Endothelial cell (in vitro differentiated cells): ENCODE measurements at regions not wholly inside any gene's neighbourhood (a gene's known extent, or its start where the extent isn't known, plus 50 kb on each side); places are given as distances from the start of the nearest gene placed in this dataset.
"Not testable (repeated sequence)": the region's sequence is repeated elsewhere in the genome, so short reads cannot be mapped to it uniquely, and the experiment has no call there.

ENCODE experiments used
- DNase-seq: peaks from one replicate; pipeline ENCODE4 v3.0.0; 2021; ENCODE audit warnings: low spot score
- H3K27ac Mint-ChIP-seq: one replicate; pipeline ENCODE4 v1.8.0; 2021; ENCODE audit warnings: mixed read lengths, inconsistent platforms; ENCODE audit not compliant: unreplicated experiment
- H3K27me3 Mint-ChIP-seq: one replicate; pipeline ENCODE4 v1.8.0; 2021; ENCODE audit warnings: mild to moderate bottlenecking, moderate library complexity, mixed read lengths, inconsistent platforms; ENCODE audit not compliant: unreplicated experiment
- H3K36me3 Mint-ChIP-seq: one replicate; pipeline ENCODE4 v1.8.0; 2021; ENCODE audit warnings: mild to moderate bottlenecking, low read depth, mixed read lengths, inconsistent platforms; ENCODE audit not compliant: unreplicated experiment
- H3K4me1 Mint-ChIP-seq: one replicate; pipeline ENCODE4 v1.8.0; 2021; ENCODE audit warnings: mild to moderate bottlenecking, mixed read lengths, inconsistent platforms; ENCODE audit not compliant: unreplicated experiment
- H3K4me3 Mint-ChIP-seq: one replicate; pipeline ENCODE4 v1.8.0; 2021; ENCODE audit warnings: mild to moderate bottlenecking, mixed read lengths, inconsistent platforms; ENCODE audit not compliant: unreplicated experiment
- H3K9me3 Mint-ChIP-seq: one replicate; pipeline ENCODE4 v1.8.0; 2021; ENCODE audit warnings: mixed read lengths, inconsistent platforms; ENCODE audit not compliant: unreplicated experiment
- CTCF ChIP-seq: fragments of 200-600 bp; sonication (generic); IDR thresholded peaks from one replicate; pipeline ENCODE4 v1.5.0; 2021; ENCODE audit warnings: antibody characterized with exemption; ENCODE audit not compliant: unreplicated experiment

GRCh38 chrX:6990552-6991193, 156.8 kb upstream of the STS start:
- no peaks in the 10 kb centered on the region for H3K9me3 Mint-ChIP-seq

GRCh38 chrX:6989858-6990257, 157.7 kb upstream of the STS start:
- TF ChIP-seq CTCF, result no peak
- Mint-ChIP-seq H3K36me3 (no peaks in the 10 kb centered on the region), H3K4me1 (no peaks in the 10 kb centered on the region), H3K4me3 (no peak overlapping the region), H3K27me3 (no peaks in the 10 kb centered on the region), H3K27ac (no peak overlapping the region), H3K9me3 (no peaks in the 10 kb centered on the region)
- DNase-seq, result no peak

More at GRCh38 chrX:6990552-6991193, 156.8 kb upstream of the STS start:
- TF ChIP-seq CTCF, result no peak
- no peaks in the 10 kb centered on the region for H3K4me1 Mint-ChIP-seq
- H3K27me3 Mint-ChIP-seq, result no peaks in the 10 kb centered on the region
- H3K4me3 Mint-ChIP-seq, result no peak overlapping the region
- H3K36me3 Mint-ChIP-seq, result no peaks in the 10 kb centered on the region
- no peak overlapping the region for H3K27ac Mint-ChIP-seq
- no peak for DNase-seq

GRCh38 chrX:6988694-6989093, 158.8 kb upstream of the STS start:
- DNase-seq, H3K27me3 Mint-ChIP-seq, H3K9me3 Mint-ChIP-seq, H3K36me3 Mint-ChIP-seq, H3K4me3 Mint-ChIP-seq, H3K4me1 Mint-ChIP-seq, H3K27ac Mint-ChIP-seq: not testable (repeated sequence)

GRCh38 chrX:6986915-6987314, 160.6 kb upstream of the STS start:
- Mint-ChIP-seq H3K4me1 (no peaks in the 10 kb centered on the region), H3K36me3 (no peaks in the 10 kb centered on the region), H3K27ac (no peak overlapping the region), H3K27me3 (no peaks in the 10 kb centered on the region), H3K4me3 (no peak overlapping the region), H3K9me3 (no peaks in the 10 kb centered on the region)
- no peak for TF ChIP-seq CTCF
- no peak for DNase-seq

- no peak for DNase-seq
- H3K27me3 Mint-ChIP-seq, result no peaks in the 10 kb centered on the region
- no peak overlapping the region for H3K27ac Mint-ChIP-seq
- no peaks in the 10 kb centered on the region for H3K4me1 Mint-ChIP-seq
- no peak for TF ChIP-seq CTCF
- no peak overlapping the region for H3K4me3 Mint-ChIP-seq
- H3K36me3 Mint-ChIP-seq, result no peaks in the 10 kb centered on the region
- no peaks in the 10 kb centered on the region for H3K9me3 Mint-ChIP-seq
Measured at GRCh38 chrX:6985537-6985936, 162.0 kb upstream of the STS start.
